Bronchial epithelial cell (primary cell): ENCODE measurements at regions not wholly inside any gene's neighbourhood (a gene's known extent, or its start where the extent isn't known, plus 50 kb on each side); places are given as distances from the start of the nearest gene placed in this dataset.

Source experiments
- DNase-seq: peaks from one replicate; pipeline ENCODE4 v3.0.0-alpha.2; 2010; ENCODE audit warnings: low read depth
- FAIRE-seq: peaks from 2 replicates; lab custom pipeline; 2011; peaks lifted over from hg19 to GRCh38; lab: Jason Lieb, UNC
- H3K27me3 ChIP-seq: 2 replicates; pipeline ENCODE4 v1.5.1; 2011; ENCODE audit warnings: low read length; ENCODE audit not compliant: control insufficient read depth, insufficient read depth
- H3K36me3 ChIP-seq: 2 replicates; pipeline ENCODE4 v1.5.1; 2011; ENCODE audit warnings: low read length; ENCODE audit not compliant: control insufficient read depth, insufficient read depth
- H3K4me3 ChIP-seq: 2 replicates; pipeline ENCODE4 v1.5.1; 2011; ENCODE audit warnings: mild to moderate bottlenecking, low read depth, low read length, control low read depth
- TF ChIP-seq, protein P1 (sequence below): IDR thresholded peaks from 2 replicates; pipeline ENCODE4 v1.5.1; 2011; ENCODE audit warnings: mild to moderate bottlenecking, moderate library complexity, low read length, control low read depth, inconsistent platforms; ENCODE audit not compliant: insufficient read depth, severe bottlenecking

DNA sequence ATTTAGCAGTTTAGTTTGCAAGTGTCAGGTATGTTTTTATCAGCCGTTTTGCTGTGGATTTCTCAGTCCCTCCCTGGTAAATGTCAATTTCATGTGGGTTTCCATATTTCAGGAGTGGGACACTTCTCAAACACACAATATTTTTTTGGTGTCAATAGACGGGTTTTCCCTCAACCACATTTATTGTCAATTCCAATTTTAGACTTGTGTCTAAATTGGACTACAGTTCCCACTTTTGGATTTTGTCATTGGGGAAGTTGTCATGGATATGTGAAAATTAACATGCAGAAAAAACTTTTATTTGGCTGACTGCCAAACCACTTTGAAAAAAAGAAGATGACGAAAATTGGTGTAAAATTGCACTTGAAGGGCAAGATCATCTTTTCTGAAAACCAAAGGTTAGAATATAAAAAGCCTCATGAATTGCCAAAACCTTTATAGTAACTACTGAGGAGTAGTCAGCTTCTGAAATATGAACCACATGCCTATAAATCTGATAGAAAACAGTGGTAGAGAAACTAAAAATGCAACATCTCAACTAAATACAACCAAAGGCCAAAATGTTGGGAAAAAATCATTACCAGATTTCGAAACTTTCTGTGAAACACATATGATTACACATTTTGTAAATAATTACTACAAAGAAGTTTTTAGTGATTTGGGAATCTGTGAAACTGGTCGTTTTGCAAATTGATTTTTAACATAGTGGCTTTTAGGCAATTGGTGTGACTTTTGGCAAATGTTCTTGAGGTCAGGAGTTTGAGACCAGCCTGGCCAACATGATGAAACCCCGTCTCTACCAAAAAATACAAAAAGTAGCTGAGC lies 106.4 kb downstream of the BCL2L11 start:
- TF ChIP-seq, protein P1, sequence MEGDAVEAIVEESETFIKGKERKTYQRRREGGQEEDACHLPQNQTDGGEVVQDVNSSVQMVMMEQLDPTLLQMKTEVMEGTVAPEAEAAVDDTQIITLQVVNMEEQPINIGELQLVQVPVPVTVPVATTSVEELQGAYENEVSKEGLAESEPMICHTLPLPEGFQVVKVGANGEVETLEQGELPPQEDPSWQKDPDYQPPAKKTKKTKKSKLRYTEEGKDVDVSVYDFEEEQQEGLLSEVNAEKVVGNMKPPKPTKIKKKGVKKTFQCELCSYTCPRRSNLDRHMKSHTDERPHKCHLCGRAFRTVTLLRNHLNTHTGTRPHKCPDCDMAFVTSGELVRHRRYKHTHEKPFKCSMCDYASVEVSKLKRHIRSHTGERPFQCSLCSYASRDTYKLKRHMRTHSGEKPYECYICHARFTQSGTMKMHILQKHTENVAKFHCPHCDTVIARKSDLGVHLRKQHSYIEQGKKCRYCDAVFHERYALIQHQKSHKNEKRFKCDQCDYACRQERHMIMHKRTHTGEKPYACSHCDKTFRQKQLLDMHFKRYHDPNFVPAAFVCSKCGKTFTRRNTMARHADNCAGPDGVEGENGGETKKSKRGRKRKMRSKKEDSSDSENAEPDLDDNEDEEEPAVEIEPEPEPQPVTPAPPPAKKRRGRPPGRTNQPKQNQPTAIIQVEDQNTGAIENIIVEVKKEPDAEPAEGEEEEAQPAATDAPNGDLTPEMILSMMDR: no peak
- H3K36me3 ChIP-seq: no peaks in the 10 kb centered on the region
- H3K4me3 ChIP-seq: no peak overlapping the region
- H3K27me3 ChIP-seq: no peaks in the 10 kb centered on the region
- FAIRE-seq: no peak
- no peak for DNase-seq

GRCh38 chr2:111227716-111228141 lies 107.0 kb downstream of the BCL2L11 start:
- DNase-seq (no peak), FAIRE-seq (no peak)
- no peaks in the 10 kb centered on the region for H3K27me3 ChIP-seq
- TF ChIP-seq, protein P1: no peak
- H3K36me3 ChIP-seq: no peaks in the 10 kb centered on the region
- no peak overlapping the region for H3K4me3 ChIP-seq

DNA sequence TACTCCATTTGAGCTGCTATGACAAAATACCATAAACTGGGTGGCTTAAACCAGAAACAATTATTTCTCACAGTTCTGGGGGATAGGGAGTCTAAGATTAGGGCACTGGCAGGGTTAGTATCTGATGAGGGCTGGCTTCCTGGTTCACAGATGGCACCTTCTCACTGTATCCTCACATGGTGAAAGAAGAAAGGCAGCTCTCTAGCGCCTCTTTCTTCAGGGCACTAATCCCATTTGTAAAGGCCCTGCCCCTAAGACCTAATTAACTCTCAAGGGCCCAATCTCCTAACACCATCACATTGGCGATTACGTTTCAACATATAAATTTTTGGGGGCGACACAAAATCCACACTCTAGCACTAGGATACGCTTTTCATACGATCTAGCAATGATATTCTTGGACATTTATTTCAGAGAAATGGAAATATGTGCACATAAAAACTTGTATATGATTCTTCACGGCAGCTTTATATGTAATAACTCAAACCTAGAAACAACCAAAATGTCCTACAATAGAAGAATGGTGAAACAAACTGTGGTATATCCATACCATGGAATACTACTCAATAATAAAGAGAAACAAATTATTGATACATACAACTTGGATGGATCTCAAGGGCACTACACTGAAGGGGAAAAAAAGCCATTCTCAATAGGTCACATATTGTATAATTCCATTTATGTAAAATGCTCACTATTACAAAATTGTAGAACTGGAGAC lies 111.0 kb downstream of the BCL2L11 start:
- no peak for DNase-seq
- Histone ChIP-seq H3K36me3 (no peaks in the 10 kb centered on the region), H3K4me3 (no peak overlapping the region), H3K27me3 (no peaks in the 10 kb centered on the region)
- TF ChIP-seq, protein P1: no peak
- FAIRE-seq: no peak

DNA sequence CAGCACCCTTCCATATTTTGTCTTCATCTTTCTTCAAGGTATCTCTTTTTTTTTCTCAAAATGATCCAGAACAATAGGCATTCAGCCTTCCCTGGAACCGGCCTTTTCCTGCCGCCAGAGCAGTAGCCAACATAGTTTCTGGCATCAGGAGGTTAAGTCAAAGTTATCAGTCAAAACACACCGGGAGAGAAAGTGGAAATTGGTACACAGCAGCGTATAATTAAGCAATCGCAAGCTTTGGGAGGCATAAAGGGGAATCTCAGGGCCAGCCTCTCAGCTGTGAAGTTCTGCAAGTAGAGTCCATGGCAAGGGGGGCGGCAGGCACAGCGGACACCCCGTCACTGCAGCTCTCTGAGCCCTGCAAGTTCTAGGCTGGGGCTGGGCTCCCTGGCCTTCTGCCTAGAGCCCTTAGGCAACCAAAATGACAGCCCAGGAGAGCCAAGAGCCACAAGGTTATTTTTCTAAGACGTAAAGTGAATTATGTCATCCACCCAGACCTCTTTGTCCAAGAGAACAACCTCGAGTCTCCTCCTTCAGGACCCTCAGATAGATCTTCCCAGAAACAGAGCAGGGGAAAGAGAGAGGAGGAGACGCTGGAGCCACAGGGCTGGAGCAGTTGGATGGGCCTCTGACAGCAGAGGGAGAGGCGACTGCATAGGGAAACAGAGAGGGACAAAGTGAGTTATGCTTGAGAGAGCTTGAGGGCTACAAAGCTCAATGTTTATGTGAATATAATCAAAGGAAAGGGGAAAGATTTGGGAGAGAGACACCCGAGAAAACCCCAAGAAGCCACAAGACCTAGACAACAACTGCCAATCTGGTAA lies 114.7 kb downstream of the BCL2L11 start:
- DNase-seq (no peak), FAIRE-seq (no peak)
- TF ChIP-seq, protein P1: no peak
- Histone ChIP-seq H3K27me3 (no peaks in the 10 kb centered on the region), H3K36me3 (no peaks in the 10 kb centered on the region), H3K4me3 (no peak overlapping the region)

DNA sequence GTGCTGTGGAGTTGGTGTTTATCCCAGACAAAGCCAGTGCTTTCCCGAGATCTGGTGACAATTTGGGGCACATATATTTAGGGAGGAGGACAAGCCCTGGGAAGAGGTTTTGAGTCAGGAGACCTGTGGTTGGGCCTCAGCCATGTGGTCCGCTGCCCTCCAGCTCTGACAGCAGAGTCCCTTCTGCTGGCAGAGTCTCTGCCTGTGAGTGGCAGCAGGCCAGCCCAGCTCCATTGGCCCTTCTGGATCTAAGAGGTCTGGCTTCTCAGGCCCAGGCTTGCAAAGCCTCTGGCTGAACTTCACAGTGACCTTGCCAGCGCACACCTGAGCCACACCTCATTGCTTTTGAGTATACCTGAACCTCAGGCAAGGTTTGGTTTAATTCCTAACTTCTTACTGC lies 115.3 kb downstream of the BCL2L11 start:
- TF ChIP-seq, protein P1: no peak
- H3K27me3 ChIP-seq: no peaks in the 10 kb centered on the region
- peak; percentile 88 for DNase-seq
- no peaks in the 10 kb centered on the region for H3K36me3 ChIP-seq
- no peak overlapping the region for H3K4me3 ChIP-seq
- no peak for FAIRE-seq
